Epithelial cell of esophagus (primary cell): ENCODE measurements at regions not wholly inside any gene's neighbourhood (a gene's known extent, or its start where the extent isn't known, plus 50 kb on each side); places are given as distances from the start of the nearest gene placed in this dataset.
"Not testable (repeated sequence)": the region's sequence is repeated elsewhere in the genome, so short reads cannot be mapped to it uniquely, and the experiment has no call there.

Experiments used
- DNase-seq: peaks from one replicate; pipeline ENCODE4 v3.0.0; 2010; ENCODE audit warnings: low read depth
- H3K4me3 ChIP-seq: 2 replicates; pipeline ENCODE4 v1.5.1; 2011; ENCODE audit warnings: mild to moderate bottlenecking, low read length, control low read depth
- TF ChIP-seq, protein P1 (sequence below): IDR thresholded peaks from 2 replicates; pipeline ENCODE4 v1.5.1; 2011; ENCODE audit warnings: low read depth, mild to moderate bottlenecking, low read length, control low read depth, inconsistent platforms; ENCODE audit not compliant: insufficient read depth; ENCODE audit errors: missing control alignments

DNA sequence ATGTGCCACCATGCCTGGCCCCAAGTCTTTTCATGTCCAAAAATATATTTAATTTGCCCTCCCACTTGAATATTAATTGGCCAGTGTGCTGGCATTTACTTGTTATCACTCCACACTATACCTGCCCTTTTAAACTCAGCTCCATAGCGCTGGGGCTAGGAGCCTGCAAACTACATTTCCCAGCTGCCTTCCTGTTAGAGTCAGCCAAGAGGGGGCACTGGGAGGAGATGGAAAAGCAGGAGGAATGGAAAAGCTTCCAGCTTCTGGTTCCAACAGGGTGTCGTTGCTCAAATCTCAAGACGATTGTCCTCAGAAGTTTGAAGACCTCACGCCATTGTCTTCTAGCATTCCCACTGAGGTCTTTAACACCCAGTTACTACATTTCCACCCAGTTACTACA is 315.5 kb downstream of the BCOR start:
- TF ChIP-seq, protein P1, sequence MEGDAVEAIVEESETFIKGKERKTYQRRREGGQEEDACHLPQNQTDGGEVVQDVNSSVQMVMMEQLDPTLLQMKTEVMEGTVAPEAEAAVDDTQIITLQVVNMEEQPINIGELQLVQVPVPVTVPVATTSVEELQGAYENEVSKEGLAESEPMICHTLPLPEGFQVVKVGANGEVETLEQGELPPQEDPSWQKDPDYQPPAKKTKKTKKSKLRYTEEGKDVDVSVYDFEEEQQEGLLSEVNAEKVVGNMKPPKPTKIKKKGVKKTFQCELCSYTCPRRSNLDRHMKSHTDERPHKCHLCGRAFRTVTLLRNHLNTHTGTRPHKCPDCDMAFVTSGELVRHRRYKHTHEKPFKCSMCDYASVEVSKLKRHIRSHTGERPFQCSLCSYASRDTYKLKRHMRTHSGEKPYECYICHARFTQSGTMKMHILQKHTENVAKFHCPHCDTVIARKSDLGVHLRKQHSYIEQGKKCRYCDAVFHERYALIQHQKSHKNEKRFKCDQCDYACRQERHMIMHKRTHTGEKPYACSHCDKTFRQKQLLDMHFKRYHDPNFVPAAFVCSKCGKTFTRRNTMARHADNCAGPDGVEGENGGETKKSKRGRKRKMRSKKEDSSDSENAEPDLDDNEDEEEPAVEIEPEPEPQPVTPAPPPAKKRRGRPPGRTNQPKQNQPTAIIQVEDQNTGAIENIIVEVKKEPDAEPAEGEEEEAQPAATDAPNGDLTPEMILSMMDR = no peak
- no peak overlapping the region for H3K4me3 ChIP-seq

DNA sequence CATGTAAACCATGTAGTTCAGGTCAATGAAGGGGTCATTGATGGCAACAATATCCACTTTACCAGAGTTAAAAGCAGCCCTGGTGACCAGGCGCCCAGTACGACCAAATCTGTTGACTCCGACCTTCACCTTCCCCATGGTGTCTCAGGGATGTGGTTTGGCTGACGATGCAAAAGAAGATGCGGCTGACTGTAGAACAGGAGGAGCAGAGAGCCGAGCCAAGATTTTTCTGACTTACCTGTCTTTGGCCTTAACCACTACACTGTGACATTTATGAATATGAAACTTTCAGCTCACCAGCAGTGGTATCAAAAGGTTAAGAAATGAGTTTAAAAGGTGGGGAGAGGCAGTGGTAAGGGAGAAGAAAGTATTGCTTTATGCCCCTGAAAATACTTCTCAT is 309.8 kb downstream of the BCOR start:
- no peak for DNase-seq
- H3K4me3 ChIP-seq = no peak overlapping the region
- TF ChIP-seq, protein P1 = no peak

More for the DNA sequence above, 315.5 kb downstream of the BCOR start:
- no peak for DNase-seq

DNA sequence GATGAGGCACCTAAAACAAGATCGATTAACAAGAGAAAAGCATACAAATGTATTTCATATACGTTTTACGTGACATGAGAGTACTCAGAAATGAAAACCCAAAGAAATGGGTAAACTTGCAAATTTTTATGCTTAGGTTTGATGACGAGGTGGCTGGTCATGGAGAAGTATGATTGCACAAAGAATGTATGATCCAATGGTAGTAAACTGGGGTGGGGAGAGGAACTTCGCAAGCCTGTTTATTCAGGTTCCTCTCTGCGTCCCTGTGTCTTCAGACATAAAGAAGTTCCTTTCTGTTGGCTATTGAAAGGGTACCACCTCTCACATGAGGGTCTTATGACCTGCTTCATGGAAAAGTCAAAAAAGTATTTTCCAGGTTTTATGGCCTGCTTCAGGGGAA is 309.2 kb downstream of the BCOR start:
- TF ChIP-seq, protein P1 = no peak
- no peak overlapping the region for H3K4me3 ChIP-seq

DNA sequence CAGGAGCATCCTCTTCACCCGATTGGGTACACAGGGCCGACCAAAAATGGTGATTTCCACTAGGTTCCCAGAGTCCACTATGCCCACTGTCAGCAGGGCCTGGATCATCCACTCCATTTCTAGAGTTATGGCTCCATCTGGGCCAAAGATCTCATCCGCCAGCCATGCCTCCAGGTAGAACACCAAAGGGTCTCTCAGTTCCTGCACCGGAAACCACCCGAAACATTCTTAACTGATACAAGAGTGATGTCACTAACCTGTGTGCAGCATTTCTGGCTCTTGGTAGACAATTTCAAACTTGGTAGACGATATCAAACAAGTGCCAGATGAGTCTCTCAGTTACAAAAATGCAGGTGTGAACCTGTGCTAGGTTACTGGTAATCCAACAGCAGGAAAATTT is 306.1 kb downstream of the BCOR start:
- no peak for DNase-seq
- TF ChIP-seq, protein P1 = no peak
- no peak overlapping the region for H3K4me3 ChIP-seq

More for the DNA sequence above, 309.2 kb downstream of the BCOR start:
- DNase-seq = no peak

DNA sequence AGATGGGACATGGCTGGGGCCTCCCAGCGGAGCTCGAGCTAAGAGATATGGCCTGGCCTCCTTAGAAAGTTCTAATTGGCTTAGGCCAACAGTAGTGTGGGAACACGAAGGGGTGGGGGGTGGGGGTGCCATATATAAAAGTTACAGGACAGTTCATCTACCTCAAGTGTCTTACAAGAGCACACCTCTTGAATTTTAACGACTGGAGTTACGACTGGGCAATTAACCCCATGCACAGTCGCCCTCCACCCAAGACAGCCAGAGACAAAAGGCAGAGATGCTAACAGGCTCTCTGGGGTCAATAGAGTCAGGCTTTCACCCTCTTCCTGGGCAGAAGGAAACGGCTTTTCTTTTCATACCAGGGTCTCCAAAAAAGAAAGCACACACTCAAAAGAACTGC is 302.2 kb downstream of the BCOR start:
- no peak overlapping the region for H3K4me3 ChIP-seq
- TF ChIP-seq, protein P1 = no peak
- no peak for DNase-seq

DNA sequence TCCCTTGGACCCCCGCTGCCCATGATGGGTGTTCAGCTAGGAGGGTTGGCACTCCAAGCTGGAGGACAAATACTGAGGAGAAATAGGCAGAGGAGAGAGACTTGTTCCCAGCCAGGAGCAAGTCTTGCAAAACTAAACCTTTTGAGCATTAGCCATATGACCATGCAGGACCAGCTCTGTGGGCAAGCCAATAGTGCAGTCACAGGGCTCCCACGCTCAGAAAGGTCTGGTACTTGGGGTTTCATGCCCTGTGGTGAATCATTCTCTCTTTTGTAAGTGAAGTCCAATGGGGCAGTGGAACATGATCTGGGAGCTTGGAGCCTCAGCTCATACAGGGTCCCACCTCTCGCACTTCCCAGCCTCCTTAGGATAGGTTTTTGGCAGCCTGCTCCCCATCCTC is 300.9 kb downstream of the BCOR start:
- TF ChIP-seq, protein P1 = no peak
- no peak overlapping the region for H3K4me3 ChIP-seq
- DNase-seq = no peak

DNA sequence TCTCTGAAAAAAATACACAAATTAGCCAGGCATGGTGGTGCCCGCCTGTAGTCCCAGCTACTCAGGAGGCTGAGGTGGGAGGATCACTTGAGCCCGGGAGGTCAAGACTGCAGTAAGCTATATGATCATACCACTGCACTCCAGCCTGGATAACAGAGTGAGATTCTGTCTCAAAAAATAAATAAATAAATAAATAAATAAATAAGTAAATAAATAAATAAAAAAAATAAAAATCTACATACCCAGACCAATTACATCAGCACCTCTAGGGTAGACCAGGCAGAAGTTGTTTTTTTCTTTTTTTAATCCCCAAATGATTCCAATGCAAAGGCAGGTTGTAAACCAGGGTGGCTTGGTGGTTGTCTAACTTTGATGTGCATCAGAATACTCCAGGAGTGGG is 299.3 kb downstream of the BCOR start:
- not testable (repeated sequence) for H3K4me3 ChIP-seq, DNase-seq

DNA sequence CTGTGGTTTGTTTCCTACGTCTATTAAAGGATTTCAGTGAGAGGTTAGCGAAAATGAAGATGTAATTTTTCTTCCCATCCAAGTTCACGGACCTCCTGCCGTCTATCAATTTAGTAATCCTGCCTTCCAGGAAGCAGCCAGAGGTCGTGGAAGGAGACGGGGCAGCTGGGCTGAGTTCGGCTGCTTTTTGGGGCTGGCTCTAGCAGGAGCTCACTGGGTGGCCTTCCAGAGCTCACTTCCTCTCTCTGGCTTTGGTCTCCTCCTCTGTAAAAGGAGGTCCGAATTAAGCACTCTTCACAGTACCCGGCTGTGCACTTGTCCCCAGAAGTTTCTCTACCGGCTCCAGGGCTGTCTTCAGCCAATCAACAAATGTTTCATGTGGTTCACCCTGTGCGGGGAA is 295.4 kb downstream of the BCOR start:
- no peak for DNase-seq
- TF ChIP-seq, protein P1 = no peak
- no peak overlapping the region for H3K4me3 ChIP-seq
